ENCODE measurements at regions not wholly inside any gene's neighbourhood (a gene's known extent, or its start where the extent isn't known, plus 50 kb on each side); places are given as distances from the start of the nearest gene placed in this dataset.

- Histone ChIP-seq H2AK9ac (replicated peaks; ENCODE audit: low read depth, low read length, poor library complexity) (no peak overlapping the region), H3K79me1 (ENCODE audit: low read depth in 1 of 2, low read length in 2 of 2) (no peaks in the 10 kb centered on the region), H2AFZ (replicated peaks; ENCODE audit: low read length, poor library complexity) (no peak overlapping the region), H2BK20ac (ENCODE audit: low read depth, low read length) (no peak overlapping the region), H3K14ac (replicated peaks; ENCODE audit: low read depth, low read length) (no peak overlapping the region), H3K4ac (ENCODE audit: low read depth, low read length) (no peak overlapping the region), H3K9me1 (ENCODE audit: insufficient read depth, low read length) (0 out of 2 replicates have a peak, but pooled peaks cover 4% of the 10 kb centered on the region), H3K23ac (ENCODE audit: low read depth, low read length) (no peak overlapping the region), H3K9ac (ENCODE audit: low read depth, low read length) (no peak overlapping the region), H3K4me3 (ENCODE audit: insufficient read depth, low read depth, low read length) (no peak overlapping the region), H2BK120ac (ENCODE audit: low read depth, low read length) (no peak overlapping the region), H4K91ac (ENCODE audit: insufficient read depth, low read depth, low read length) (no peak overlapping the region), H4K8ac (ENCODE audit: low read depth in 2 of 2, low read length in 2 of 2) (no peak overlapping the region), H3K4me1 (ENCODE audit: control insufficient read depth, insufficient read depth, low read length) (peaks cover 2% of the 10 kb centered on the region; the same call in 1 of the 2 replicates), H3K27ac (ENCODE audit: insufficient read depth, low read length) (no peak overlapping the region), H4K20me1 (ENCODE audit: insufficient read depth, low read length) (no peaks in the 10 kb centered on the region), H3K56ac (ENCODE audit: extremely low read depth, insufficient read depth, low read length) (no peak overlapping the region), H2BK15ac (ENCODE audit: low read depth, low read length) (no peak overlapping the region), H3K4me2 (ENCODE audit: low read depth, low read length) (no peak overlapping the region), H3K9me3 (ENCODE audit: control insufficient read depth, insufficient read depth, low read length) (no peaks in the 10 kb centered on the region), H3K36me3 (ENCODE audit: control insufficient read depth, insufficient read depth, low read length) (no peaks in the 10 kb centered on the region), H3K27me3 (ENCODE audit: control insufficient read depth, insufficient read depth, low read length) (no peaks in the 10 kb centered on the region), H3K18ac (ENCODE audit: low read depth, low read length) (no peak overlapping the region), H2BK5ac (ENCODE audit: low read depth, low read length, poor library complexity, severe bottlenecking) (no peak overlapping the region), H4K5ac (ENCODE audit: low read depth, low read length) (no peak overlapping the region), H2AK5ac (ENCODE audit: low read depth, low read length) (no peak overlapping the region)
- POLR2A ChIA-PET (ENCODE audit: unreplicated experiment), result interaction anchor here (0.5 kb wide), 1 partner anchor 12 kb away, joined by 3 read pairs; no protein-coding TSS in a partner anchor
- dilution Hi-C loops (cut with HindIII; ENCODE audit: low sequenced_read_pairs, unreplicated experiment) (no loop called here), intact Hi-C loops (cut with micrococcal nuclease) (no loop called here), in situ Hi-C loops (cut with MboI; ENCODE audit: low sequenced_read_pairs) (no loop called here)
- TF ChIP-seq ELK1 (IDR thresholded peaks at IDR 0.05; ENCODE audit: borderline replicate concordance, low read depth, low read length) (no peak), CTCF (conservative IDR thresholded peaks at IDR 0.05; ENCODE audit: low read depth, low read length) (no peak), CEBPB (IDR thresholded peaks at IDR 0.05; ENCODE audit: low read depth, low read length) (no peak), USF2 (IDR thresholded peaks at IDR 0.05; ENCODE audit: low read depth, low read length) (no peak)
- DNase-seq (no peak), ATAC-seq (ENCODE audit: low read depth) (no peak)
- CTCF ChIA-PET, result no interaction called here
- WGBS, 2 experiments (ENCODE audit: extremely low coverage in 2 of 2, insufficient read length in 1 of 2), result no CpG with 5 or more reads among the region's 2 CpGs
- no TSS peak for BruUV-seq (replicated peaks)
Measured at GRCh38 chr13:104310861-104311260, 1244.6 kb upstream of the SLC10A2 start.

Data from IMR-90 (cell line).